HEK293 (cell line): ENCODE measurements at regions not wholly inside any gene's neighbourhood (a gene's known extent, or its start where the extent isn't known, plus 50 kb on each side); places are given as distances from the start of the nearest gene placed in this dataset.
A peak's percentile ranks its signal among the peaks of the same experiment; 100 is the strongest.
"Not testable (repeated sequence)": the region's sequence is repeated elsewhere in the genome, so short reads cannot be mapped to it uniquely, and the experiment has no call there.

Source experiments
- CTCF ChIA-PET: fragments of 350-600 bp; formaldehyde crosslinking; extraction: SDS; loops from one replicate; lab custom pipeline; 2021; ENCODE audit warnings: antibody characterized with exemption; lab: Yijun Ruan, JAX
- POLR2A ChIA-PET: fragments of 300-600 bp; formaldehyde crosslinking; extraction: SDS; loops from one replicate; lab custom pipeline; 2020; ENCODE audit warnings: antibody characterized with exemption, inconsistent platforms; lab: Yijun Ruan, JAX
- H3K27ac ChIP-seq: fragments of 200-500 bp; sonication (Bioruptor generic); 2 replicates; pipeline ENCODE4 v1.5.1; 2014; ENCODE audit warnings: low read depth, low read length, control low read depth, inconsistent platforms; ENCODE audit errors: extremely low read depth
- H3K36me3 ChIP-seq, 2 experiments: fragments of 200-500 bp in 1 of 2; sonication (Bioruptor generic) in 1 of 2; 1 replicate in 1 of 2; 2 replicates in 1 of 2; pipeline ENCODE4 v1.5.1; 2014 to 2017; ENCODE audit warnings: inconsistent platforms in 2 of 2, low read length in 2 of 2; ENCODE audit not compliant: control insufficient read depth in 2 of 2, insufficient read depth in 1 of 2
- H3K4me1 ChIP-seq: fragments of 200-500 bp; sonication (Bioruptor generic); 2 replicates; pipeline ENCODE4 v1.5.1; 2014; ENCODE audit warnings: mild to moderate bottlenecking, low read length, inconsistent platforms; ENCODE audit not compliant: control insufficient read depth, insufficient read depth
- H3K4me3 ChIP-seq: 2 replicates; pipeline ENCODE4 v1.5.1; 2011; ENCODE audit warnings: low read depth, mild to moderate bottlenecking, control low read depth, low read length, moderate library complexity
- H3K9me3 ChIP-seq: fragments of 200-500 bp; sonication (Bioruptor generic); 2 replicates; pipeline ENCODE4 v1.5.1; 2014; ENCODE audit warnings: low read depth, low read length, inconsistent platforms; ENCODE audit not compliant: control insufficient read depth, insufficient read depth
- HOXA7 ChIP-seq: sonication (generic); formaldehyde crosslinking; IDR thresholded peaks from 2 replicates; pipeline ENCODE4 v1.8.1; 2022; ENCODE audit warnings: missing genetic modification reagents, borderline replicate concordance
- ZFP37 ChIP-seq: fragments of 450-650 bp; formaldehyde crosslinking; IDR thresholded peaks from 2 replicates; pipeline ENCODE4 v1.5.1; 2016; ENCODE audit warnings: missing biosample characterization, missing genetic modification characterization
- ZNF132 ChIP-seq: fragments of 450-650 bp; formaldehyde crosslinking; IDR thresholded peaks from 2 replicates; pipeline ENCODE4 v1.5.1; 2017; ENCODE audit warnings: missing biosample characterization, missing genetic modification characterization, borderline replicate concordance
- ZNF146 ChIP-seq: fragments of 450-650 bp; formaldehyde crosslinking; IDR thresholded peaks from 2 replicates; pipeline ENCODE4 v1.5.1; 2016; ENCODE audit warnings: missing biosample characterization, missing genetic modification characterization
- ZNF175 ChIP-seq: fragments of 450-650 bp; formaldehyde crosslinking; IDR thresholded peaks from 2 replicates; pipeline ENCODE4 v1.5.1; 2016; ENCODE audit warnings: missing biosample characterization, missing genetic modification characterization
- ZNF394 ChIP-seq: fragments of 450-650 bp; formaldehyde crosslinking; IDR thresholded peaks from 2 replicates; pipeline ENCODE4 v1.5.1; 2016; ENCODE audit warnings: missing biosample characterization, missing genetic modification characterization, mild to moderate bottlenecking, moderate library complexity, borderline replicate concordance
- ZNF510 ChIP-seq: fragments of 450-650 bp; formaldehyde crosslinking; IDR thresholded peaks from 2 replicates; pipeline ENCODE4 v1.5.1; 2018; ENCODE audit warnings: mild to moderate bottlenecking, missing genetic modification characterization, missing biosample characterization; ENCODE audit not compliant: insufficient replicate concordance
- ZNF530 ChIP-seq: fragments of 450-650 bp; formaldehyde crosslinking; IDR thresholded peaks from 2 replicates; pipeline ENCODE4 v1.5.1; 2016; ENCODE audit warnings: low read depth, missing biosample characterization, missing genetic modification characterization
- ZNF555 ChIP-seq: fragments of 450-650 bp; formaldehyde crosslinking; conservative IDR thresholded peaks from 2 replicates; pipeline ENCODE4 v1.5.1; 2017; ENCODE audit warnings: missing biosample characterization, mild to moderate bottlenecking, missing genetic modification characterization, inconsistent platforms
- ZNF596 ChIP-seq: fragments of 450-650 bp; IDR thresholded peaks from 2 replicates; pipeline ENCODE4 v1.5.0; 2018; ENCODE audit warnings: missing biosample characterization, mild to moderate bottlenecking, missing genetic modification characterization, moderate library complexity
- ZNF830 ChIP-seq: fragments of 450-650 bp; IDR thresholded peaks from 2 replicates; pipeline ENCODE4 v1.5.0; 2018; ENCODE audit warnings: missing biosample characterization, missing genetic modification characterization, low read depth, mild to moderate bottlenecking, moderate library complexity
- ZNF837 ChIP-seq: fragments of 450-650 bp; formaldehyde crosslinking; IDR thresholded peaks from 2 replicates; pipeline ENCODE4 v1.5.1; 2016; ENCODE audit warnings: missing biosample characterization, missing genetic modification characterization
- ZSCAN30 ChIP-seq: fragments of 450-650 bp; IDR thresholded peaks from 2 replicates; pipeline ENCODE4 v1.5.1; 2018; ENCODE audit warnings: missing biosample characterization, mild to moderate bottlenecking, missing genetic modification characterization, moderate library complexity
- TF ChIP-seq, protein P1 (sequence below): fragments of 450-650 bp; formaldehyde crosslinking; conservative IDR thresholded peaks from 2 replicates; pipeline ENCODE4 v1.5.1; 2016; ENCODE audit warnings: low read depth, missing biosample characterization, missing genetic modification characterization
- TF ChIP-seq, protein P2 (sequence below): fragments of 450-650 bp; IDR thresholded peaks from 2 replicates; pipeline ENCODE4 v1.5.1; 2018; ENCODE audit warnings: missing biosample characterization, missing genetic modification characterization
- TF ChIP-seq, protein P3 (sequence below): fragments of 450-650 bp; formaldehyde crosslinking; IDR thresholded peaks from 2 replicates; pipeline ENCODE4; 2016; ENCODE audit warnings: missing biosample characterization, missing genetic modification characterization

DNA sequence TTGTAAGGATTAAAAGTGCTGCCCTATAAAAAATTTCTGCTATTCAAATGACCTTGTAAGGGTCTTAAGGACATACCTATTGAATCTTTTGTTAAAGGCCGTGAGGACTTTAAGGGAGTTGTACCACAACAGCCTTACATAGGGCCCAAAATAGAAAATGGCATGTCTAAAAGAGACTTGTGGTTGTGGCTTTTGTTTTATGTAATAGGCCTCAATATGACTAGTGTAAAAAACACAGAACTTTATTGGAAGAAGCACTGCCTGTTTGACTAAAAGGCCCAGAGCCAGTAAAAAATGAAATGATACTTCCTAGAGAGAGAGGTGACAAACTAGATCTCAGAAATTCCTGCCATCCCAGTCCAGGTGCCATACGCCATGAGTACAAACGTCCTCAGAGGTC, 286.6 kb downstream of the SEMA3D start (continued):
- TF ChIP-seq, protein P1, sequence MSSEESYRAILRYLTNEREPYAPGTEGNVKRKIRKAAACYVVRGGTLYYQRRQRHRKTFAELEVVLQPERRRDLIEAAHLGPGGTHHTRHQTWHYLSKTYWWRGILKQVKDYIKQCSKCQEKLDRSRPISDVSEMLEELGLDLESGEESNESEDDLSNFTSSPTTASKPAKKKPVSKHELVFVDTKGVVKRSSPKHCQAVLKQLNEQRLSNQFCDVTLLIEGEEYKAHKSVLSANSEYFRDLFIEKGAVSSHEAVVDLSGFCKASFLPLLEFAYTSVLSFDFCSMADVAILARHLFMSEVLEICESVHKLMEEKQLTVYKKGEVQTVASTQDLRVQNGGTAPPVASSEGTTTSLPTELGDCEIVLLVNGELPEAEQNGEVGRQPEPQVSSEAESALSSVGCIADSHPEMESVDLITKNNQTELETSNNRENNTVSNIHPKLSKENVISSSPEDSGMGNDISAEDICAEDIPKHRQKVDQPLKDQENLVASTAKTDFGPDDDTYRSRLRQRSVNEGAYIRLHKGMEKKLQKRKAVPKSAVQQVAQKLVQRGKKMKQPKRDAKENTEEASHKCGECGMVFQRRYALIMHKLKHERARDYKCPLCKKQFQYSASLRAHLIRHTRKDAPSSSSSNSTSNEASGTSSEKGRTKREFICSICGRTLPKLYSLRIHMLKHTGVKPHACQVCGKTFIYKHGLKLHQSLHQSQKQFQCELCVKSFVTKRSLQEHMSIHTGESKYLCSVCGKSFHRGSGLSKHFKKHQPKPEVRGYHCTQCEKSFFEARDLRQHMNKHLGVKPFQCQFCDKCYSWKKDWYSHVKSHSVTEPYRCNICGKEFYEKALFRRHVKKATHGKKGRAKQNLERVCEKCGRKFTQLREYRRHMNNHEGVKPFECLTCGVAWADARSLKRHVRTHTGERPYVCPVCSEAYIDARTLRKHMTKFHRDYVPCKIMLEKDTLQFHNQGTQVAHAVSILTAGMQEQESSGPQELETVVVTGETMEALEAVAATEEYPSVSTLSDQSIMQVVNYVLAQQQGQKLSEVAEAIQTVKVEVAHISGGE (tag by site-specific recombination): no peak
- no peak for TF ChIP-seq ZNF830 (tag by site-specific recombination)
- TF ChIP-seq ZNF510 (tag by site-specific recombination): no peak
- TF ChIP-seq ZNF132 (tag by site-specific recombination): no peak
- no peak for TF ChIP-seq ZNF837 (tag by site-specific recombination)
- no peak for TF ChIP-seq ZNF175 (tag by site-specific recombination)
- TF ChIP-seq, protein P2, sequence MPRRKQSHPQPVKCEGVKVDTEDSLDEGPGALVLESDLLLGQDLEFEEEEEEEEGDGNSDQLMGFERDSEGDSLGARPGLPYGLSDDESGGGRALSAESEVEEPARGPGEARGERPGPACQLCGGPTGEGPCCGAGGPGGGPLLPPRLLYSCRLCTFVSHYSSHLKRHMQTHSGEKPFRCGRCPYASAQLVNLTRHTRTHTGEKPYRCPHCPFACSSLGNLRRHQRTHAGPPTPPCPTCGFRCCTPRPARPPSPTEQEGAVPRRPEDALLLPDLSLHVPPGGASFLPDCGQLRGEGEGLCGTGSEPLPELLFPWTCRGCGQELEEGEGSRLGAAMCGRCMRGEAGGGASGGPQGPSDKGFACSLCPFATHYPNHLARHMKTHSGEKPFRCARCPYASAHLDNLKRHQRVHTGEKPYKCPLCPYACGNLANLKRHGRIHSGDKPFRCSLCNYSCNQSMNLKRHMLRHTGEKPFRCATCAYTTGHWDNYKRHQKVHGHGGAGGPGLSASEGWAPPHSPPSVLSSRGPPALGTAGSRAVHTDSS (tag by site-specific recombination): no peak
- no peak for TF ChIP-seq HOXA7 (CRISPR knock-in tag)
- no peak for TF ChIP-seq ZFP37
- TF ChIP-seq ZNF596 (tag by site-specific recombination): no peak
- TF ChIP-seq, all 188 proteins: peak for 0

DNA sequence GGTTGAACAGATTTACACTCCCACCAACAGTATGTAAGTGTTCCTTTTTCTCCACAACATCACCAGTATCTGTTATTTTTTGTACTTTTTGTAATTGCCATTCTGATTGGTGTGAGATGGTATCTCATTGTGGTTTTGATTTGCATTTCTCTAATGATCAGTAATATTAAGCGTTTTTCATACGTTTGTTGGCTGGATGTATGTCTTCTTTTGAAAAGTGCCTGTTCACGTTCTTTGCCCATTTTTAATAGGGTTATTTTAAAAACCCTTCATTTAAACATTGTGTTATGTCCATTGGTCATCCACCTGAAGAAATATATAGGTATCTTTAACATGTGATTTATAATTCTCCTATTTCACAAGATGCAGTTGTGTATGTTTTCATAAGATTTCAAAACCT, 291.3 kb downstream of the SEMA3D start:
- POLR2A ChIA-PET: no interaction called here
- Histone ChIP-seq H3K36me3 (no peaks in the 10 kb centered on the region), H3K4me3 (no peak overlapping the region), H3K27ac (no peak overlapping the region), H3K9me3 (no peaks in the 10 kb centered on the region), H3K4me1 (no peaks in the 10 kb centered on the region)
- TF ChIP-seq ZNF394 (tag by site-specific recombination): no peak
- no peak for TF ChIP-seq ZNF555 (tag by site-specific recombination)
- TF ChIP-seq, protein P3, sequence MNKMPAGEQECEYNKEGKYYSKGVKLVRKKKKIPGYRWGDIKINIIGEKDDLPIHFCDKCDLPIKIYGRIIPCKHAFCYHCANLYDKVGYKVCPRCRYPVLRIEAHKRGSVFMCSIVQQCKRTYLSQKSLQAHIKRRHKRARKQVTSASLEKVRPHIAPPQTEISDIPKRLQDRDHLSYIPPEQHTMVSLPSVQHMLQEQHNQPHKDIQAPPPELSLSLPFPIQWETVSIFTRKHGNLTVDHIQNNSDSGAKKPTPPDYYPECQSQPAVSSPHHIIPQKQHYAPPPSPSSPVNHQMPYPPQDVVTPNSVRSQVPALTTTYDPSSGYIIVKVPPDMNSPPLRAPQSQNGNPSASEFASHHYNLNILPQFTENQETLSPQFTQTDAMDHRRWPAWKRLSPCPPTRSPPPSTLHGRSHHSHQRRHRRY (tag by site-specific recombination): no peak
- TF ChIP-seq ZSCAN30 (tag by site-specific recombination): no peak
- TF ChIP-seq ZNF530 (tag by site-specific recombination): no peak
- CTCF ChIA-PET: no interaction called here

DNA sequence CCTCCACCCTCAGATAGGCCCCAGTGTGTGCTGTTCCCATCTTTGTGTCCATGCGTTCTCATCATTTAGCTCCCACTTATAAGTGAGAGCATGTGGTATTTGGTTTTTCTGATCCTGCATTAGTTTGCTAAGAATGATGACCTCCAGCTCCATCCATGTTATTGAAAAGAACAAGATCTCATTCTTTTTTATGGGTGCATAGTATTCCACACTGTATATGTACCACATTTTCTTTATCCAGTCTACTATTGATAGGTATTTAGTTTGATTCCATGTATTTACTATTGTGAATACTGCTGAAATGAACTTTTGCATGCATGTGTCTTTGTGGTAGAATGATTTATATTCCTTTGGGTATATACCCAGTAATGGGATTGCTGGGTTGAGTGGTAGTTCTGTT, 303.3 kb downstream of the SEMA3D start:
- H3K4me1 ChIP-seq, H3K27ac ChIP-seq, H3K9me3 ChIP-seq, CTCF ChIA-PET: not testable (repeated sequence)
- TF ChIP-seq ZNF146: peak; percentile 50; the same call in 1 of the 2 replicates
- TF ChIP-seq, all 188 proteins: peak for 1; not testable (repeated sequence) for 187
- POLR2A ChIA-PET, H3K36me3 ChIP-seq, H3K4me3 ChIP-seq: not testable (repeated sequence)

GRCh38 chr7:84880326-84880997, 306.4 kb downstream of the SEMA3D start:
- POLR2A ChIA-PET, CTCF ChIA-PET, H3K4me1 ChIP-seq, H3K27ac ChIP-seq, H3K9me3 ChIP-seq, H3K4me3 ChIP-seq, H3K36me3 ChIP-seq: not testable (repeated sequence)
